ENCODE measurements at regions not wholly inside any gene's neighbourhood (a gene's known extent, or its start where the extent isn't known, plus 50 kb on each side); places are given as distances from the start of the nearest gene placed in this dataset.
"Not testable (repeated sequence)": the region's sequence is repeated elsewhere in the genome, so short reads cannot be mapped to it uniquely, and the experiment has no call there.

- H3K27me3 Mint-ChIP-seq: peaks cover 29% of the 10 kb centered on the region
- H3K4me3 Mint-ChIP-seq: no peak overlapping the region
- no peak overlapping the region for H3K27ac Mint-ChIP-seq
- no peak for TF ChIP-seq CTCF (IDR thresholded peaks at IDR 0.05)
- no peak for DNase-seq
- intact Hi-C loops (cut with micrococcal nuclease): no loop called here
- H3K4me1 Mint-ChIP-seq: peaks cover 18% of the 10 kb centered on the region
- ChIA-PET CTCF (no interaction called here), POLR2A (no interaction called here)
- H3K36me3 Mint-ChIP-seq (ENCODE audit: low read depth): no peaks in the 10 kb centered on the region
- H3K9me3 Mint-ChIP-seq: peaks cover 9% of the 10 kb centered on the region
- no peak for ATAC-seq (ENCODE audit: low read depth)
Measured at GRCh38 chr17:83170571-83171260, 91.3 kb downstream of the METRNL start.

- DNase-seq (no peak), ATAC-seq (ENCODE audit: low read depth) (no peak)
- H3K9me3 Mint-ChIP-seq: peaks cover 8% of the 10 kb centered on the region
- H3K4me3 Mint-ChIP-seq: no peak overlapping the region
- no peak overlapping the region for H3K27ac Mint-ChIP-seq
- CTCF ChIA-PET: no interaction called here
- no peaks in the 10 kb centered on the region for H3K36me3 Mint-ChIP-seq (ENCODE audit: low read depth)
- TF ChIP-seq CTCF (IDR thresholded peaks at IDR 0.05): no peak
- intact Hi-C loops (cut with micrococcal nuclease): no loop called here
- POLR2A ChIA-PET: no interaction called here
- H3K4me1 Mint-ChIP-seq: peaks cover 18% of the 10 kb centered on the region
- H3K27me3 Mint-ChIP-seq: peaks cover 27% of the 10 kb centered on the region
Measured at GRCh38 chr17:83171661-83172060, 92.3 kb downstream of the METRNL start.

- POLR2A ChIA-PET; intact Hi-C loops (cut with micrococcal nuclease); ATAC-seq (ENCODE audit: low read depth); DNase-seq; H3K36me3 Mint-ChIP-seq (ENCODE audit: low read depth); H3K4me3 Mint-ChIP-seq; CTCF ChIA-PET; H3K9me3 Mint-ChIP-seq; H3K27ac Mint-ChIP-seq: not testable (repeated sequence)
- H3K27me3 Mint-ChIP-seq: peaks cover 23% of the 10 kb centered on the region
- H3K4me1 Mint-ChIP-seq: peaks cover 18% of the 10 kb centered on the region
Measured at GRCh38 chr17:83172099-83172498, 92.7 kb downstream of the METRNL start.

- Mint-ChIP-seq H3K27me3 (peaks cover 19% of the 10 kb centered on the region), H3K4me1 (peaks cover 18% of the 10 kb centered on the region)
- H3K4me3 Mint-ChIP-seq; intact Hi-C loops (cut with micrococcal nuclease); ATAC-seq (ENCODE audit: low read depth); POLR2A ChIA-PET; CTCF ChIA-PET; H3K9me3 Mint-ChIP-seq; H3K36me3 Mint-ChIP-seq (ENCODE audit: low read depth); DNase-seq; H3K27ac Mint-ChIP-seq: not testable (repeated sequence)
Measured at GRCh38 chr17:83172646-83173045, 93.2 kb downstream of the METRNL start.

GRCh38 chr17:83173180-83173913 lies 93.9 kb downstream of the METRNL start:
- POLR2A ChIA-PET; ATAC-seq (ENCODE audit: low read depth): not testable (repeated sequence)

GRCh38 chr17:83173914-83174361 lies 94.5 kb downstream of the METRNL start:
- H3K4me3 Mint-ChIP-seq: no peak overlapping the region
- H3K27me3 Mint-ChIP-seq: peaks cover 16% of the 10 kb centered on the region
- DNase-seq: no peak
- no peak for TF ChIP-seq CTCF (IDR thresholded peaks at IDR 0.05)
- no peak overlapping the region for H3K27ac Mint-ChIP-seq
- intact Hi-C loops (cut with micrococcal nuclease): no loop called here
- CTCF ChIA-PET: no interaction called here
- H3K9me3 Mint-ChIP-seq: no peaks in the 10 kb centered on the region
- no peaks in the 10 kb centered on the region for H3K36me3 Mint-ChIP-seq (ENCODE audit: low read depth)
- ATAC-seq (ENCODE audit: low read depth): no peak
- H3K4me1 Mint-ChIP-seq: peaks cover 18% of the 10 kb centered on the region
- POLR2A ChIA-PET: no interaction called here

More at GRCh38 chr17:83173180-83173913, 93.9 kb downstream of the METRNL start:
- H3K36me3 Mint-ChIP-seq (ENCODE audit: low read depth); H3K27ac Mint-ChIP-seq; H3K4me3 Mint-ChIP-seq; intact Hi-C loops (cut with micrococcal nuclease); CTCF ChIA-PET; H3K9me3 Mint-ChIP-seq; DNase-seq: not testable (repeated sequence)
- Mint-ChIP-seq H3K4me1 (peaks cover 18% of the 10 kb centered on the region), H3K27me3 (peaks cover 16% of the 10 kb centered on the region)
